ENCODE measurements at regions not wholly inside any gene's neighbourhood (a gene's known extent, or its start where the extent isn't known, plus 50 kb on each side); places are given as distances from the start of the nearest gene placed in this dataset.

DNA sequence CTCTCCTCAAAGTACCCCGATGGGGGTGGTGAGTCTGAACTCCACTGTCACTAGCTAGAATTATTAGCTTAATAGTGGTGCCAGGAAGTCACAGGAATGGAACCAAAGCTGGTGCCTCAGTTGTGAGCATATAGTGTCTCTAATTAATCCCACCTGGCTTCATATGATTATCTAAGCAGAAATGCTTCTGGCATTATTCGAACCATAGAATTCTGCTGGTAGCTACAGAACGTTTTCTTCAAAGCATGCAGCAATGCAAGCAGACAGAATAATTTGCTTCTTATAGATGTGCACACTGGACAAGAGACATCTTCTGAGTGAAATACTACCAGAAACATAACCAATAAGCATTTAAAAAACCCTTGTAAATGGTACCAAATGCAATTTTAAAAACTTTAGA is 160.9 kb downstream of the IMPG2 start:
- Histone ChIP-seq H3K27ac (no peak overlapping the region), H3K4me2 (no peak overlapping the region), H3K4me1 (peaks cover 14% of the 10 kb centered on the region; the same call in 2 of the 3 replicates), H3K4me3 (no peak overlapping the region), H3K9me3 (no peaks in the 10 kb centered on the region)
- DNase-seq (ENCODE audit: low read depth in 1 of 2, low spot score in 1 of 2) (no peak), FAIRE-seq (no peak), ATAC-seq (no peak)
- TF ChIP-seq CBX8 (IDR thresholded peaks at IDR 0.05) (no peak), MAZ (IDR thresholded peaks at IDR 0.05; ENCODE audit: borderline replicate concordance, low read depth, low read length) (no peak), CHD4 (IDR thresholded peaks at IDR 0.05; ENCODE audit: borderline replicate concordance) (no peak), HOXB13 (CRISPR knock-in tag; IDR thresholded peaks at IDR 0.05; ENCODE audit: low read depth) (no peak), HEYL (CRISPR knock-in tag; IDR thresholded peaks at IDR 0.05) (no peak), TP53 (CRISPR knock-in tag; IDR thresholded peaks at IDR 0.05) (no peak)
- CTCF ChIA-PET: interaction anchor here (0.8 to 1.2 kb wide), 3 partner anchors 36 to 371 kb away, joined by 3 read pairs; no protein-coding TSS in a partner anchor
- WGBS (ENCODE audit: missing lambda C conversion rate): 84% methylated on average over 3 of the region's 3 CpGs
- POLR2A ChIA-PET: no interaction called here

DNA sequence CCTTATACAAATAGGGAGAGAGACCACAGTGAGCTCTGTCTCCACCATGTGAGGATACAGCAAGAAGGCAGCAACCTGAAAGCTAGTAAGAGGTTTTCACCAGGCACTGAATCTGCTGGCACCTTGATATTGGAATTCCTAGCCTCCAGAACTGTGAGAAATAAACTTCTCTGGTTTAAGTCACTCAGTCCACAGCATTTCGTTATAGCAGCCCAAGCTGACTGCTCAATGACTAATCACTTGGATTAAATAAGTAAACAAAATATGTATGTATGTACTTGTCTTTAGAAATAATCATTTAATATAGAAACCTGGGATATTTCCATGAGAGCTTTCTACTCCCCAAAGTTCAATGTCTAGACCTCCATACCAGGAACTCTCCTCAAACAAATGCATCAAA is 162.0 kb downstream of the IMPG2 start:
- H3K4me1 ChIP-seq: peaks cover 14% of the 10 kb centered on the region; the same call in 2 of the 3 replicates
- no peaks in the 10 kb centered on the region for H3K9me3 ChIP-seq
- no peak for FAIRE-seq
- no peak overlapping the region for H3K27ac ChIP-seq
- no peak for DNase-seq (ENCODE audit: low read depth in 1 of 2, low spot score in 1 of 2)
- POLR2A ChIA-PET: no interaction called here
- TF ChIP-seq EHF (CRISPR knock-in tag; IDR thresholded peaks at IDR 0.05) (no peak), NPAS2 (CRISPR knock-in tag; IDR thresholded peaks at IDR 0.05; ENCODE audit: borderline replicate concordance) (no peak), RNF2 (IDR thresholded peaks at IDR 0.05; ENCODE audit: borderline replicate concordance, low read depth) (no peak), ZC3H11A (IDR thresholded peaks at IDR 0.05) (no peak), EP300 (IDR thresholded peaks at IDR 0.05) (no peak), POLR2A (IDR thresholded peaks at IDR 0.05; ENCODE audit: low read length) (no peak), PHF8 (IDR thresholded peaks at IDR 0.05; ENCODE audit: borderline replicate concordance, low read depth) (no peak), HOXA7 (CRISPR knock-in tag; IDR thresholded peaks at IDR 0.05) (no peak)
- no peak overlapping the region for H3K4me3 ChIP-seq
- H3K4me2 ChIP-seq: no peak overlapping the region
- 0% methylated on average over 1 of the region's 1 CpG for WGBS (ENCODE audit: missing lambda C conversion rate)
- no peak for ATAC-seq
- CTCF ChIA-PET: interaction anchor here (1.0 to 1.2 kb wide), 2 partner anchors 37 to 449 kb away, joined by 3 read pairs; partner anchors contain the start of gene TFG

DNA sequence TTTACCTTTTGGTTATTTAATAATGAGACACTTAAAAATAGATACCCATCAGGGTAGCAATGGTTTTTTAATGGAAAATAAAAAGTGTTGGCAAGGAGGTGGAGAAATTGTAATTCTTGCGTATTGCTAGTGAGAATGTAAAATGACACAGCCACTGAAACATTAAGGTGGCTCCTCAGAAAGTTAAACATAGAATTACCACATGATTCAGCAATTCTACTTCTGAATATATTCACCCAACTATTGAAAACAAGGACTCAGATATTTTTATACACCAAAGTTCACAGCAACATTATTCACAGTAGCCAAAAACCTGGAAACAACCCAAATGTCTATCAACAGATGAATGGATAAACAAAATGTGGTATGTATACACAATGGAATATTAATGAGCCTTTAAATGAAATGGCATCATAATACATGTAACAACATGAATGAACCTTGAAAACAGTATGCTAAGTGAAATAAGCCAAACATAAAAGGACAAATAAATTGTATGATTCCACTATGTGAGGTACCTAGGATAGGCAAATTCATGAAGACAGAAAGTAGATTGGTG is 163.5 kb downstream of the IMPG2 start:
- TF ChIP-seq, protein P1, sequence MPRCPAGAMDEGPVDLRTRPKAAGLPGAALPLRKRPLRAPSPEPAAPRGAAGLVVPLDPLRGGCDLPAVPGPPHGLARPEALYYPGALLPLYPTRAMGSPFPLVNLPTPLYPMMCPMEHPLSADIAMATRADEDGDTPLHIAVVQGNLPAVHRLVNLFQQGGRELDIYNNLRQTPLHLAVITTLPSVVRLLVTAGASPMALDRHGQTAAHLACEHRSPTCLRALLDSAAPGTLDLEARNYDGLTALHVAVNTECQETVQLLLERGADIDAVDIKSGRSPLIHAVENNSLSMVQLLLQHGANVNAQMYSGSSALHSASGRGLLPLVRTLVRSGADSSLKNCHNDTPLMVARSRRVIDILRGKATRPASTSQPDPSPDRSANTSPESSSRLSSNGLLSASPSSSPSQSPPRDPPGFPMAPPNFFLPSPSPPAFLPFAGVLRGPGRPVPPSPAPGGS (IDR thresholded peaks at IDR 0.05): no peak
- no peak for TF ChIP-seq HOXB13 (CRISPR knock-in tag; IDR thresholded peaks at IDR 0.05; ENCODE audit: low read depth)
- peak; percentile 43 for TF ChIP-seq MAFK (IDR thresholded peaks at IDR 0.05; ENCODE audit: partially characterized antibody)
- 89% methylated on average over 1 of the region's 1 CpG for WGBS (ENCODE audit: missing lambda C conversion rate)
- peak overlapping the region; percentile 9; the same call in 1 of the 3 replicates for H3K4me2 ChIP-seq
- DNase-seq (ENCODE audit: low read depth in 1 of 2, low spot score in 1 of 2) (no peak), ATAC-seq (no peak), FAIRE-seq (no peak)
- no peak overlapping the region for H3K4me3 ChIP-seq
- H3K27ac ChIP-seq: peak overlapping the region in 1 of 2 experiments; percentile 27; a peak in 1 of 6 replicates
- ChIA-PET POLR2A (no interaction called here), CTCF (no interaction called here)
- H3K4me1 ChIP-seq: peaks cover 14% of the 10 kb centered on the region; the same call in 2 of the 3 replicates
- no peaks in the 10 kb centered on the region for H3K9me3 ChIP-seq

DNA sequence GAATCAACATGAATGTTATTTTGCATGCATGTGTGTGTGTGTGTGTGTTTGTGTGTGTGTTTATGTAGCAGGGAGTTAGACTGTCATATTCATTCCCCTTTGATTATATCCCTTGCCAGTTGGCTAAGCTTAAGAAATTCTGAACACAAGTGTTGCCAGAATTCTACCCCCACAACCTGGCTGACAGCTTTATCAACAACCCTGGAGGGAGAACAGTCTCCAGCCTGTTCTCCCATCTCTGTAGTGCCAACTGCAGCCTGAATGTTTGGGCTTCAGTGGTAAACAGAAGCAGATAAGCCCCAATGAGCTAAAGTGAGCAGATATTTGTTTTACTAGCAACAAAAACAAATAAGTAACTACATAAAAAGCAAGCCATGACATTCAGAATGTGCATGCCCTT is 162.6 kb upstream of the ABI3BP start:
- CTCF ChIA-PET: no interaction called here
- FAIRE-seq: no peak
- TF ChIP-seq BHLHE40 (IDR thresholded peaks at IDR 0.05; ENCODE audit: low read depth, low read length) (no peak), MYC (IDR thresholded peaks at IDR 0.05; ENCODE audit: borderline replicate concordance, low read length) (no peak), RNF2 (IDR thresholded peaks at IDR 0.05; ENCODE audit: borderline replicate concordance, low read depth) (no peak), SMC3 (IDR thresholded peaks at IDR 0.05) (no peak), RFX5 (IDR thresholded peaks at IDR 0.05) (no peak), FOSL2 (IDR thresholded peaks at IDR 0.05) (no peak), FOSL2 (CRISPR knock-in tag; IDR thresholded peaks at IDR 0.05) (no peak), NFE2L2 (conservative IDR thresholded peaks at IDR 0.05; ENCODE audit: low read length) (no peak), KDM1A (IDR thresholded peaks at IDR 0.05; ENCODE audit: low read depth) (no peak), CBX8 (IDR thresholded peaks at IDR 0.05) (no peak)
- TF ChIP-seq, protein P2, sequence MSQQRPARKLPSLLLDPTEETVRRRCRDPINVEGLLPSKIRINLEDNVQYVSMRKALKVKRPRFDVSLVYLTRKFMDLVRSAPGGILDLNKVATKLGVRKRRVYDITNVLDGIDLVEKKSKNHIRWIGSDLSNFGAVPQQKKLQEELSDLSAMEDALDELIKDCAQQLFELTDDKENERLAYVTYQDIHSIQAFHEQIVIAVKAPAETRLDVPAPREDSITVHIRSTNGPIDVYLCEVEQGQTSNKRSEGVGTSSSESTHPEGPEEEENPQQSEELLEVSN (IDR thresholded peaks at IDR 0.05; ENCODE audit: borderline replicate concordance, low read depth): no peak
- TF ChIP-seq, protein P3, sequence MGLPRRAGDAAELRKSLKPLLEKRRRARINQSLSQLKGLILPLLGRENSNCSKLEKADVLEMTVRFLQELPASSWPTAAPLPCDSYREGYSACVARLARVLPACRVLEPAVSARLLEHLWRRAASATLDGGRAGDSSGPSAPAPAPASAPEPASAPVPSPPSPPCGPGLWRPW (IDR thresholded peaks at IDR 0.05): no peak
- TF ChIP-seq, protein P4, sequence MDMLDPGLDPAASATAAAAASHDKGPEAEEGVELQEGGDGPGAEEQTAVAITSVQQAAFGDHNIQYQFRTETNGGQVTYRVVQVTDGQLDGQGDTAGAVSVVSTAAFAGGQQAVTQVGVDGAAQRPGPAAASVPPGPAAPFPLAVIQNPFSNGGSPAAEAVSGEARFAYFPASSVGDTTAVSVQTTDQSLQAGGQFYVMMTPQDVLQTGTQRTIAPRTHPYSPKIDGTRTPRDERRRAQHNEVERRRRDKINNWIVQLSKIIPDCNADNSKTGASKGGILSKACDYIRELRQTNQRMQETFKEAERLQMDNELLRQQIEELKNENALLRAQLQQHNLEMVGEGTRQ (IDR thresholded peaks at IDR 0.05): no peak
- TF ChIP-seq, protein P5, sequence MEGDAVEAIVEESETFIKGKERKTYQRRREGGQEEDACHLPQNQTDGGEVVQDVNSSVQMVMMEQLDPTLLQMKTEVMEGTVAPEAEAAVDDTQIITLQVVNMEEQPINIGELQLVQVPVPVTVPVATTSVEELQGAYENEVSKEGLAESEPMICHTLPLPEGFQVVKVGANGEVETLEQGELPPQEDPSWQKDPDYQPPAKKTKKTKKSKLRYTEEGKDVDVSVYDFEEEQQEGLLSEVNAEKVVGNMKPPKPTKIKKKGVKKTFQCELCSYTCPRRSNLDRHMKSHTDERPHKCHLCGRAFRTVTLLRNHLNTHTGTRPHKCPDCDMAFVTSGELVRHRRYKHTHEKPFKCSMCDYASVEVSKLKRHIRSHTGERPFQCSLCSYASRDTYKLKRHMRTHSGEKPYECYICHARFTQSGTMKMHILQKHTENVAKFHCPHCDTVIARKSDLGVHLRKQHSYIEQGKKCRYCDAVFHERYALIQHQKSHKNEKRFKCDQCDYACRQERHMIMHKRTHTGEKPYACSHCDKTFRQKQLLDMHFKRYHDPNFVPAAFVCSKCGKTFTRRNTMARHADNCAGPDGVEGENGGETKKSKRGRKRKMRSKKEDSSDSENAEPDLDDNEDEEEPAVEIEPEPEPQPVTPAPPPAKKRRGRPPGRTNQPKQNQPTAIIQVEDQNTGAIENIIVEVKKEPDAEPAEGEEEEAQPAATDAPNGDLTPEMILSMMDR (IDR thresholded peaks at IDR 0.05): no peak

More for the DNA sequence above, 162.6 kb upstream of the ABI3BP start:
- ATAC-seq: no peak
- DNase-seq (ENCODE audit: low read depth in 1 of 2, low spot score in 1 of 2): no peak
- Histone ChIP-seq H3K27ac (no peak overlapping the region), H3K4me3 (no peak overlapping the region), H3K9me3 (no peaks in the 10 kb centered on the region), H3K4me2 (no peak overlapping the region), H3K4me1 (peaks cover 14% of the 10 kb centered on the region; the same call in 2 of the 3 replicates)
- POLR2A ChIA-PET: interaction anchor here (0.7 kb wide), 1 partner anchor 9 kb away, joined by 3 read pairs; no protein-coding TSS in a partner anchor
